NCI-H1417 treated with DMSO at 0.1 percent for 48 hours (cell line): ENCODE measurements at regions not wholly inside any gene's neighbourhood (a gene's known extent, or its start where the extent isn't known, plus 50 kb on each side); places are given as distances from the start of the nearest gene placed in this dataset.
"Not testable (repeated sequence)": the region's sequence is repeated elsewhere in the genome, so short reads cannot be mapped to it uniquely, and the experiment has no call there.

ENCODE experiments used
- DNase-seq: peaks from one replicate; lab custom pipeline; 2025; lab: John Stamatoyannopoulos, UW

- no peak for DNase-seq
These were observed 477.6 kb downstream of the TMEM232 start for GRCh38 chr5:110248921-110249320.

- no peak for DNase-seq
These were observed 476.1 kb downstream of the TMEM232 start for GRCh38 chr5:110250355-110250754.

DNA sequence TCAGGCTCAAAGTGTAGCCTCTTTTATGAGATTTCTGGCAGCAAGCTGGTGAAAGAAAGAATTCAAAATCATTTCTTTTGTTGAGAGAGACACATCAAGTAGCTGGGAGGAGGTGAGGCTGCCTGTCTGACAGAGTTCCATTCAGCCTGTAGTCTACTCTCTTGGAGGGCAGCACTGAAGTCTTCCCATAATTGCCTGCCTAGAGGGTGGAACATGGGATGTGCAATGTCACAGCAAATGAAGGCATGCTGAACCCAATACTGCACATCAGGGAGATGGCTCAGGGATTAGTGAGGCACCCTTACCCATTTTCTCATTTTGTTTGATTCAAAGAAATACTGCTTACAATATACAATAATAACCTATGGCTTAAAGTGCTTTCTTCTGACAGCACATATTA is 475.7 kb downstream of the TMEM232 start:
- no peak for DNase-seq

DNA sequence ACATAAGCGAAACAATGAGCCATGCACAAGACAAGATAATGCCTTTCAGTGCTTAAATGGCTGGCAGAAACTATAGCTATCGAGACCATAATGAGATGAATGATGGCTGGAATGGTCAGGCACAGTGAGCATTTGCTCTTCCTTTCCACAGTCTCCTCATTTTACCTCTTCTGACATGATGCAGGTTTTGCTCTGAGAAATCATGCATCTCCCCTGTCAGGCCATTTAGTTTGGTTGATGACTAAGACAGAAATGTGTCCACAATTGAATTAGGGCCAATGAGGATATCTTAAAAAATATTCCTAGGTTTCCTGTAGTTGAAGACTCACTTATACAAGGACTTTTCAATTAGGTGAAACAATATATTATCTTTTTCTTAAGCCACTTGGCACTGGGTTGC is 475.1 kb downstream of the TMEM232 start:
- DNase-seq: no peak

GRCh38 chr5:110255194-110255593 is 471.3 kb downstream of the TMEM232 start:
- DNase-seq: no peak

DNA sequence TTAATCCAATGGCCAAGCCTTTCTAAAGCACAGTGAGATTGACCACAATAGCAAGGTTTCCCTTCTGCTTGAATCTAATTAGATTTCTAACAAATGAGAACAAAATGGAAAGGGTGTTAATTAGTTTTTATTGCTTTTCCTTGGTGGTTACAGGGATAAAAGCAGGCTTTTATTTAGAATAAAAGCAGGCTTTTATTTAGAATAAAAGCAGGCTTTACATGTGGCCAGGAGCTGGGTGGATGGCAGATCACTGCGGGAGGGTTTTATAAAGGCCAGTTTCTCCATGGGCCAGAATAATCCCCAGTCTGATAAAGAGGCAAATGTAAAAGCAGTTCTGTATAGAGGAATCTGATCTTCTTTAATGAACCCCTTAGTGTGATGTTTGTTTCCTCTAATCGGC is 470.2 kb downstream of the TMEM232 start:
- no peak for DNase-seq

GRCh38 chr5:110257971-110258370 is 468.5 kb downstream of the TMEM232 start:
- DNase-seq: no peak

DNA sequence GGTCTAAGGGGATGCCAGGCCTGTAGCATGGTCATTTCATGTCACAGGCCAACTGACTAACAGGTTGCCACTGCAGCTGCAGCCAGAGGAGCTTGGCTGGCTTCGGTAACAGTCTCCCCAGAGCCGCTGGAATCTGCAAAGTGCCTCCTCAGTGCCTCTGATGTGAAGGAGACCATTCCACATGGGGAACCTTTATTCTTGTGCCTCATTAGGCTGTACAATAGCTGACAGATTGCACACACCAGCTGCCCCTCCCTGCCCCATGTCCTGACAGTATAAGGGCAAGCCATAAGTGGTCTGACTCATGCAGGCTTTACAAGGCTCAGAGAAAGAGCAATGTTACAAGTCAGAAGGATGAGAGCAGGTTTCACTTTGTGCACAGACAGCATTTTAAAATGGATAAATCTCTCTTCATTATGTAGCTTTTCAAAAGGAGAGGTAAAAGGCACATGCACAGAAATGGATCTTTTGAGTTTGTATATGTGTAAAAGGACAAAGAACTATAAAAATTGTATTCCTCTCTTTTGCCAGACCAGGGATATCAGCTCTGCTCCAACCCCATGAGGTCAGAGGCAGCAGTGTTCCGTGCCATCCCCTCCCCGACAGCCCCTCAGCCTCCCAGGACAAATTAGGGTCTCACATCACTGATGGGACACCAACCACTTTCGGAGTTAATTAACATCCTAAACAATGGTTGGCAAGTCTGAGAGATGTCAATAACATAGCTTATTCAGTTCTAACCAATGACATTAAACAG is 467.8 kb downstream of the TMEM232 start:
- no peak for DNase-seq

DNA sequence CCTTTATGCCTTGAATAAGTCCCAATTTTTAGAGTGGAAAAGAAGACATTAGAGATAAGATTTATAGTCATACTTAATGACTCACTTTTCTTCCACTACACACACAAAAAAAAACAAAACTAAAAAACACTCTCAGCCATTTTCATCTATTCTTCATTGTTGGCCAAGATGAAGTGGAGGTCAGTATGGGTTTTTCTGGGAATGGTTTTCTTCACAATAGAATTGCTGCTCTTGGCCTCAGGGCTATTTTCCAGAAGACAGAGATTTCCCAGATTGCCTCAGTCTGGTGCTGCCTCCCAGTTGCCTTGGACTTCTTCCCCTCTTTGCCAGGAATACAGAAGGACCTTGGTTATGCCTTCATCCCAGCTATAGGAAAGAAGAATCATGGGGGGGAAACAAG is 463.7 kb downstream of the TMEM232 start:
- no peak for DNase-seq

- no peak for DNase-seq
These were observed 461.8 kb downstream of the TMEM232 start for GRCh38 chr5:110264661-110265060.

DNA sequence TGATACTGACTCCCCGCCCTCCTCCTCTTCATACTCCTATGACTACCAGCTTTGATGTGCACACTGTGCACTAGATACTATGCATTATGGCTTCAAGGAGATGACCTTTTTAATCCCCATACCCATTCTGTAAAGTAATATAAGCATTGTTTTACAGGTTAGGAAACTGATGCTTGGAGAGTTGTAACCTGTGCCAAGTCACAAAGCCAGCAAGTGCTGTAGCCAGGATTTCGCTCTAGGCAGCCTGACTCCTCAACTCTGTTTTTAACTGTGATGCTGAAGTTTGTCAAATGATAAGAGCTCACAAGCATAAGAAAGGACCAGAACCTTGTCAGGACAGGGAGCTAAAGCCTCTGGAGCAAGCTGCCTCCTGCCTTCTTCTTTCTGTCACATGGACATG is 461.3 kb downstream of the TMEM232 start:
- no peak for DNase-seq

DNA sequence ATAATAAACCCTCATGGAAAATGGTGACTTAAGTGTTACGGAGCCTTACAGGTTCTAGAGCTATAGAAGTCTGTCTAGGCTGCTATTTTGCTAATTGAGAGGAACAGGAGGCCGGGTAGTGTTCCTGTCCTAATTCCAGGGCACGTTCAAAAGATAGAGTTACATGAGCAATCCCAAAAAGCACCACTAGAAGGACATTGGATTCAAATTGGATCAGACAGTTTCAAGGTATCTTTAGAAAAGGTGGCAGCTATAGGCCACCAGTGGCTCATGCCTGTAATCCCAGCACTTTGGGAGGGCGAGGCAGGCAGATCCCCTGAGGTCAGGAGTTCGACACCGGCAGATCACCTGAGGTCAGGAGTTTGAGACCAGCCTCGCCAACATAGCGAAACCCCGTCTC is 458.8 kb downstream of the TMEM232 start:
- no peak for DNase-seq

DNA sequence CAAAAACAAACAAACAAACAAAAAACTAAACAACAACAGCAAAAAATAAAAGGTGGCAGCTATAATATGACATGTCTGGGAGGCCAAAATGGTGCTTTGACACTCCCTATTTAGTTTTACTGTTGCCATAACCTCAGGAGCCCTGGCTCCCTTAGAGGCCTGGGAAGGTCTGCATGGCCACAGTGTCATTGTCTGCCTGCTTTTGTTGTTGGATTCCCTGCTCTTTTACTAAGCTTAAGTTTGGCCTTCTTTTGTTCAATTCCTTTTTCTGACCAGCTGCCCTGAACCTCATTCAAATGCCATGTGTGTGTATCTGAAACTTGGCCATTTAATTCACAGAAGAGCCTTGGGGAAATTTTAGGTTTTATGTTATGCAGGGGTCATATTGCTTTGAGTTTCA is 458.2 kb downstream of the TMEM232 start:
- DNase-seq: no peak

DNA sequence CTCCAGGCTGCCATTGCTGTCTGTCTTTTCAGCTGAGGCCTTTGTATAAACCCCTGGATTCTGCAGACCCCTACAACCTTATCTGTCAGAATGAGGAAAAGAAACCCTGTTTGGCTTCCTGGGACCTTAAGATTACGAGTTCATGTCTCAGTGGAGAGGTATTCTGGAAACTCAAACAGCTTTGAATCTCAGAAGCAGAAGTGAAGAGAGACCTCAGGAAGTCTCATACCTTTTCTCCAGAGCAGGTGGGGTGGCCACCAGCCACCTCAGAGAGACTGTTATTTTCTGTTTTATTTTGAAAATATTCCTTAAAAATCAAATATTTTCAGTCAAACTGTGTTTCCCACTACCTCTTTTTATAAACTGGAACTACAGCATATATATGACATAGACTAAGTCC is 457.5 kb downstream of the TMEM232 start:
- DNase-seq: no peak

- no peak for DNase-seq
These were observed 456.9 kb downstream of the TMEM232 start for GRCh38 chr5:110269478-110270142.

DNA sequence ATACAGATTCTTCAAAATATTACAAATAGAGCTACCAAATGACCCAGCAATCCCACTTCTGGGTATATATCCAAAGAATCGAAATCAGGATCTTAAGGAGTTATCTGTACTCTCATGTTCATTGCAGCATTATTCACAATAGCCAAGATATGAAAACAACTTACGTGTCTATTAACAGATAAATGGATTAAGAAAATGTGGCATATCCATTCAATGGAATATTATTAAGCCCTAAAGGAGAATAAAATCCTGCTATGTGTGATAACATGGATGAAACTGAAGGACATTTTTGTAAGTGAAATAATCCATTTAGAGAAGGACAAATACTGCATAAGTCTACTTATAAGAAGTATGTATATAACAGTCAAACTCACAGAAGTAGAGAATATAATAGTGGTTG is 450.6 kb downstream of the TMEM232 start:
- DNase-seq: no peak

GRCh38 chr5:110278449-110278848 is 448.0 kb downstream of the TMEM232 start:
- DNase-seq: not testable (repeated sequence)

DNA sequence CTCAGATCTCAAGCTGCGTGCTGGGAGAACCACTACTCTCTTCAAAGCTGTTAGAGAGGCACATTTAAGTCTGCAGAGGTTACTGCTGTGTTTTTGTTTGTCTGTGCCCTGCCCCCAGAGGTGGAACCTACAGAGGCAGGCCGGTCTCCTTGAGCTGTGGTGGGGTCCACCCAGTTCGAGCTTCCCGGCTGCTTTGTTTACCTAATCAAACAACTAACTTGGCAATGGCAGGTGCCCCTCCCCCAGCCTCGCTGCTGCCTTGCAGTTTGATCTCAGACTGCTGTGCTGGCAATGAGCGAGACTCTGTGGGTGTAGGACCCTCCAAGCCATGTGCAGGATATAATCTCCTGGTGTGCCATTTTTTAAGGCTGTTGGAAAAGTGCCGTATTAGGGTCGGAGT is 442.4 kb downstream of the TMEM232 start:
- not testable (repeated sequence) for DNase-seq

DNA sequence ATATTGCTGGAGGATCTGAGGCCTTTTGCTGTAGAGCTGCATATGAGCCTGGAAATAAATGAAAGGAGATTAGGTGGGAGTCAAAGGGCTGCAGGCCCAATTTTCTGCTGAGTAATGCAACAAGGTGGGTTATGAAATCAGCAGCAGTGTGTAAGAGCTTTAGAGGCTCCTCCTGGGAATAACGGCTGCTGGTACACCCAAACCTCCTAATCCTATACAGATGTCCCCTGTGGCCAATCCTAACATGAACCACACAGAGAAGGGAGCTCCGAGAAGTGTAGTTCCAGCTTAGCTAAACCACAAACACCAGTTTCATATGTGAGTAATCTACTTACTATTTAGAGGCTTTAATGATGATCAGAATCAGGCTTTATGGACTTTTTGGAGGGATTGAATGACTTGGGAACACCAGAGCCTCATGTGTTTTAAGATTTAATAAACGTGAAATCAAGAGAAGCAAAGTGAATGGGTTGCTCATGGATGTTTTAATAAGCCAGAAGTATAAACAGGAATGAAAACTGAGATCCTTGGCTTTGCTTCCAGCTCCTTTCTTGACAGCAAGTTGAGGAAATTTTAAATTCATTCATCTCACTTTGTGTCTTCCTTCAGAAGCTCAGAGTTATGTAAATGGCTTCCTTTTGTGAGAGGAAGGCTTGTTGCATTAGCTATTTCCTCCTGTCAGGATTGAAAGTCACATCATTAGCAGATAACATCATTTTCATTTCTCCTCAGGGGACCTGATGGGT is 437.5 kb downstream of the TMEM232 start:
- no peak for DNase-seq

DNA sequence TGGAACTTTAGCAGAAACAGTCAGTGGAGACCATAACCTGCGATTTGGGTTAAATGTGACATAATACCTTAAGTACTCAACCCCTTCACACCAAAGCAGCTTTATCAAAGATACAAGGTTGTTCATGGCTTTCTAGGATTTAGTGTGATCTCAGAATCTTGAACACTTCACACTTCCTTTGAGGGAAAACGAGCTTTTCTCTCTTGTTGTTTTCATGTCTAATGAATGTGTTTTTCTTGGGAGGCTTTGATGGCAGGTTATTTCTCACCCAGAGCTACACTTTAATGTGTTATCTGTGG is 437.0 kb downstream of the TMEM232 start:
- DNase-seq: no peak

DNA sequence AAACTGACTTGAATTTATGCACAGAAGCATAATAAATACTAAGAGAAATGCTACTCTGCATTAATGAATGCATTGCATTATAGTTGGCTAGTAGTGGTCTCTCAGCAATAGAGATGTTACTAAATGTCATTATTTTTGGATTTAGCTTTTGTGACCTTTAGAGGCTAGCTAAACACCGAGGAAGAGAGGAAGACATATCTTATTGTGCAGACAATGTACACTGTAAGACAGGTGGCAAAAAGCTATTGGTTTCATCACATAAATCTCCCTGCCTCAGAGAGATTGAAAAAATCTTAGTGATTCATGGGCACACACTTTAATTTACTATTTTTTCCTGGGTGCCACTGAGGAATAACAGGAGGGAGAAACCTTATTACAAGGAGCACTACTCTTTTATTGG is 435.9 kb downstream of the TMEM232 start:
- DNase-seq: no peak

- DNase-seq: no peak
These were observed 432.2 kb downstream of the TMEM232 start for GRCh38 chr5:110294281-110294680.

DNA sequence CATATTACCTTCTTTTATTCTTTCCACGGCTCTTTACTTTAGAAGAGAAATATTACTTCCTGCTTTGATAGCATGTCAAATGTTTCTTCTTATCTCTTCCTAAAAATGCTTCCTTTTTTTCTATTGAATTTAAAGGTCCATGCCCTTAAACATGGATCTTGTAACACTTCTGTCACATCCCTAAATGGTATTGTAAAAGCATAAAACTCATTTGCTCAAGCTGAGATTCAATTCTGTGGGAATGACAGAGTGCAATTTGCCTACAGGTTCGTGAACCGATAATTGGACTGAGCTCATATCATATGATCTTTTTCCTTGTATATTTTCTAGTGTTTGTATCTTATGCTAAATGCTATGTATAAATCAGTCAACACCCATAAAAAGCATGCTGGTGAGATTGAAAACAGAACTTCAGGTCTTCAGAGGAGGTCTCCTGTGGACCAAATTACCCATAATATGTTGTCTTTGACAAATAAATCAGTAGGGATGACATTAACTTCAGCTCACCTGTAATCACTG is 429.3 kb downstream of the TMEM232 start:
- no peak for DNase-seq
